ENCODE measurements at regions not wholly inside any gene's neighbourhood (a gene's known extent, or its start where the extent isn't known, plus 50 kb on each side); places are given as distances from the start of the nearest gene placed in this dataset.

DNA sequence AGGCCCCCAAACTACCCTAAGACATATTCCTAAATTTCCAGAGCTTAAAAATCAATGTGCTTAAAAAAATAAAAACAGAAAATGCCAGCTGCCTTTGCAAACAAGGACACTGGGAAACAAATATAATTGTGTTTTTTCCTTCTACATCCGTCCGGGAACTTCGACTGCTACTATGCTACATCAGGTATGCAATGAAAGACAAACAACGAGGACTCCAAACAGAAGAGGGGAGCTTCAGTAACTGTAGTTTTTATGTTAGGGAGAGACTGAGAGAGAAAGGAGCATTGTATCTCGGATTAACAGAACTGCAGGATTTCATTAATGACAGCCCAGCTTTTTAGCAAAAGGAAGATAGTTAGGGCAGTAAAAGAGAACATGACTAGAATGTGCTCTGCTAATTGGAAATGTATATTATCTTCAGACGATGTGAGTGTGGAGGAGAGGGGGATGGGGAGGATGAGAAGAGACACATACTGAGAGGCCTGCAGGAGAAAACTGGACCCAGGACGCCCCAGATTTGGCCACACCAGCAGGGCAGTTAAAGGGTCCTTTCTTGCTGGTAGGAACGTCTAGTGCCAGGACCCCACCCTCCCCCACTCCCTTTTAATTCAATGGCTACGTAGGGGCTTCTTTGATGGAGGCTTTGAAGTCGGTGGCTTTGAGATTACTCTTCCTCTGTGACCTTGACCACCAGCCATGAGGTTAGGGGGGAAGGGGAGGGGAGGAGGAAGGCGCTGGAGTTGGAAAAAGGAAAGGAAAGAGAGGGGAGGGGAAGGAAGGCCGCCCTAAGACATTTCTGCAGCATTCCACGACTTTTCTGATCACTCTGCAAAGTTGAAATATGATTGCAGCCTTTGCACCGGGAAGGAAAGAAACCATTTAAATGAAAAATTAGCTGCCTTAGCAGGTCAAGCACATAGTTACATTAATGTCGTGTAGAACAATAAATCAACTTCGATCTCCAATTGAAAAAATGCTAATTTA, 187.1 kb downstream of the BLID start:
- TF ChIP-seq CTCF (optimal IDR thresholded peaks at IDR 0.05 in 1 of 3, IDR thresholded peaks at IDR 0.05 in 1 of 3, conservative IDR thresholded peaks at IDR 0.05 in 1 of 3; ENCODE audit: extremely low read depth in 1 of 3, insufficient read depth in 2 of 3, low read length in 3 of 3) (no peak), EZH2 (IDR thresholded peaks at IDR 0.05; ENCODE audit: low read length) (no peak)

Data from keratinocyte (primary cell).